ENCODE measurements at regions not wholly inside any gene's neighbourhood (a gene's known extent, or its start where the extent isn't known, plus 50 kb on each side); places are given as distances from the start of the nearest gene placed in this dataset.

- H3K27ac ChIP-seq = no peak overlapping the region
- DNase-seq (ENCODE audit: low read depth, low spot score) = no peak
Measured at GRCh38 chr13:39154041-39154440, 115.8 kb downstream of the NHLRC3 start.

GRCh38 chr13:39159393-39159792 lies 121.1 kb downstream of the NHLRC3 start:
- no peak for DNase-seq (ENCODE audit: low read depth, low spot score)
- no peak overlapping the region for H3K27ac ChIP-seq

- no peak for DNase-seq (ENCODE audit: low read depth, low spot score)
- H3K27ac ChIP-seq = no peak overlapping the region
Measured at GRCh38 chr13:39159846-39160370, 121.7 kb downstream of the NHLRC3 start.

GRCh38 chr13:39167018-39167417 lies 128.8 kb downstream of the NHLRC3 start:
- no peak overlapping the region for H3K27ac ChIP-seq
- DNase-seq (ENCODE audit: low read depth, low spot score) = no peak

- DNase-seq (ENCODE audit: low read depth, low spot score) = no peak
- H3K27ac ChIP-seq = no peak overlapping the region
Measured at GRCh38 chr13:39170711-39171110, 132.5 kb downstream of the NHLRC3 start.

- DNase-seq (ENCODE audit: low read depth, low spot score) = no peak
- no peak overlapping the region for H3K27ac ChIP-seq
Measured at GRCh38 chr13:39185326-39185725, 147.1 kb downstream of the NHLRC3 start.

- H3K27ac ChIP-seq = no peak overlapping the region
- DNase-seq (ENCODE audit: low read depth, low spot score) = no peak
Measured at GRCh38 chr13:39186205-39186875, 148.1 kb downstream of the NHLRC3 start.

- H3K27ac ChIP-seq = no peak overlapping the region
- DNase-seq (ENCODE audit: low read depth, low spot score) = no peak
Measured at GRCh38 chr13:39189778-39190177, 151.5 kb downstream of the NHLRC3 start.

GRCh38 chr13:39196965-39197646 lies 158.8 kb downstream of the NHLRC3 start:
- no peak for DNase-seq (ENCODE audit: low read depth, low spot score)
- no peak overlapping the region for H3K27ac ChIP-seq

GRCh38 chr13:39197647-39198007 lies 159.4 kb downstream of the NHLRC3 start:
- DNase-seq (ENCODE audit: low read depth, low spot score) = no peak
- no peak overlapping the region for H3K27ac ChIP-seq

- DNase-seq (ENCODE audit: low read depth, low spot score) = no peak
- H3K27ac ChIP-seq = no peak overlapping the region
Measured at GRCh38 chr13:39200249-39200910, 162.1 kb downstream of the NHLRC3 start.

GRCh38 chr13:39201180-39201579 lies 162.9 kb downstream of the NHLRC3 start:
- DNase-seq (ENCODE audit: low read depth, low spot score) = no peak

GRCh38 chr13:39202746-39203145 lies 164.5 kb downstream of the NHLRC3 start:
- no peak for DNase-seq (ENCODE audit: low read depth, low spot score)
- no peak overlapping the region for H3K27ac ChIP-seq

More at GRCh38 chr13:39201180-39201579, 162.9 kb downstream of the NHLRC3 start:
- no peak overlapping the region for H3K27ac ChIP-seq

- DNase-seq (ENCODE audit: low read depth, low spot score) = no peak
Measured at GRCh38 chr13:39208636-39209035, 170.4 kb downstream of the NHLRC3 start.

GRCh38 chr13:39209731-39210531 lies 171.7 kb downstream of the NHLRC3 start:
- no peak for DNase-seq (ENCODE audit: low read depth, low spot score)
- H3K27ac ChIP-seq = peak overlapping the region; percentile 9

More at GRCh38 chr13:39208636-39209035, 170.4 kb downstream of the NHLRC3 start:
- no peak overlapping the region for H3K27ac ChIP-seq

- no peak overlapping the region for H3K27ac ChIP-seq
- DNase-seq (ENCODE audit: low read depth, low spot score) = no peak
Measured at GRCh38 chr13:39210961-39211534, 172.8 kb downstream of the NHLRC3 start.

GRCh38 chr13:39215971-39216370 lies 177.7 kb downstream of the NHLRC3 start:
- no peak for DNase-seq (ENCODE audit: low read depth, low spot score)
- H3K27ac ChIP-seq = no peak overlapping the region

- no peak for DNase-seq (ENCODE audit: low read depth, low spot score)
- no peak overlapping the region for H3K27ac ChIP-seq
Measured at GRCh38 chr13:39217471-39217870, 179.2 kb downstream of the NHLRC3 start.

- peak; percentile 54 for DNase-seq (ENCODE audit: low read depth, low spot score)
- H3K27ac ChIP-seq = no peak overlapping the region
Measured at GRCh38 chr13:39224671-39225240, 186.5 kb downstream of the NHLRC3 start.

GRCh38 chr13:39225860-39226259 lies 187.6 kb downstream of the NHLRC3 start:
- H3K27ac ChIP-seq = no peak overlapping the region
- DNase-seq (ENCODE audit: low read depth, low spot score) = no peak

Data from epithelial cell of prostate (primary cell).